ENCODE measurements at regions not wholly inside any gene's neighbourhood (a gene's known extent, or its start where the extent isn't known, plus 50 kb on each side); places are given as distances from the start of the nearest gene placed in this dataset.

GRCh38 chr2:58447586-58447985 is 206.5 kb upstream of the FANCL start:
- CTCF ChIA-PET, result interaction anchor here (0.6 to 1.2 kb wide), 6 partner anchors 106 to 542 kb away, joined by 3 to 6 read pairs (median 3); partner anchors contain the start of gene FANCL
- DNase-seq (ENCODE audit: extremely low spot score), result no peak
- TF ChIP-seq LEF1 (IDR thresholded peaks at IDR 0.05; ENCODE audit: borderline replicate concordance), result no peak
- TF ChIP-seq FOXA1 (IDR thresholded peaks at IDR 0.05), result no peak
- no peak for TF ChIP-seq ELF4 (IDR thresholded peaks at IDR 0.05)
- POLR2A ChIA-PET, result interaction anchor here (1.0 to 1.1 kb wide), 2 partner anchors 206 to 401 kb away, joined by 3 read pairs; partner anchors contain the start of genes FANCL and VRK2

GRCh38 chr2:58441643-58442042 is 200.5 kb upstream of the FANCL start:
- TF ChIP-seq NFRKB (IDR thresholded peaks at IDR 0.05) (no peak), FOXM1 (IDR thresholded peaks at IDR 0.05; ENCODE audit: borderline replicate concordance) (no peak), ELF4 (IDR thresholded peaks at IDR 0.05) (no peak)
- POLR2A ChIA-PET, result no interaction called here
- CTCF ChIA-PET, result no interaction called here
- no peak for DNase-seq (ENCODE audit: extremely low spot score)

GRCh38 chr2:58436872-58437271 is 195.7 kb upstream of the FANCL start:
- DNase-seq (ENCODE audit: extremely low spot score), result no peak
- CTCF ChIA-PET, result no interaction called here
- TF ChIP-seq ELF4 (IDR thresholded peaks at IDR 0.05), result no peak
- no peak for TF ChIP-seq SUZ12 (IDR thresholded peaks at IDR 0.05)
- TF ChIP-seq FOXM1 (IDR thresholded peaks at IDR 0.05; ENCODE audit: borderline replicate concordance), result no peak
- TF ChIP-seq PKNOX1 (IDR thresholded peaks at IDR 0.05), result no peak
- no peak for TF ChIP-seq HDGF (IDR thresholded peaks at IDR 0.05; ENCODE audit: borderline replicate concordance)
- no peak for TF ChIP-seq LEF1 (IDR thresholded peaks at IDR 0.05; ENCODE audit: borderline replicate concordance)
- TF ChIP-seq L3MBTL2 (conservative IDR thresholded peaks at IDR 0.05), result no peak
- TF ChIP-seq NFRKB (IDR thresholded peaks at IDR 0.05), result no peak
- no peak for TF ChIP-seq ARNT (IDR thresholded peaks at IDR 0.05)
- TF ChIP-seq FOXA1 (IDR thresholded peaks at IDR 0.05), result no peak
- TF ChIP-seq BHLHE40 (IDR thresholded peaks at IDR 0.05; ENCODE audit: borderline replicate concordance), result no peak
- no peak for TF ChIP-seq CTBP1 (IDR thresholded peaks at IDR 0.05; ENCODE audit: borderline replicate concordance)
- TF ChIP-seq FOXK2 (IDR thresholded peaks at IDR 0.05), result no peak
- TF ChIP-seq SP1 (IDR thresholded peaks at IDR 0.05), result no peak
- no peak for TF ChIP-seq TARDBP (IDR thresholded peaks at IDR 0.05)
- no peak for TF ChIP-seq ZNF384 (IDR thresholded peaks at IDR 0.05)
- POLR2A ChIA-PET, result no interaction called here

GRCh38 chr2:58435246-58435645 is 194.1 kb upstream of the FANCL start:
- POLR2A ChIA-PET, result no interaction called here
- CTCF ChIA-PET, result no interaction called here
- no peak for DNase-seq (ENCODE audit: extremely low spot score)
- no peak for TF ChIP-seq NFRKB (IDR thresholded peaks at IDR 0.05)
- no peak for TF ChIP-seq HDGF (IDR thresholded peaks at IDR 0.05; ENCODE audit: borderline replicate concordance)
- no peak for TF ChIP-seq FOXK2 (IDR thresholded peaks at IDR 0.05)
- TF ChIP-seq LEF1 (IDR thresholded peaks at IDR 0.05; ENCODE audit: borderline replicate concordance), result no peak
- no peak for TF ChIP-seq ARNT (IDR thresholded peaks at IDR 0.05)
- no peak for TF ChIP-seq TARDBP (IDR thresholded peaks at IDR 0.05)
- no peak for TF ChIP-seq FOXM1 (IDR thresholded peaks at IDR 0.05; ENCODE audit: borderline replicate concordance)
- TF ChIP-seq FOXA1 (IDR thresholded peaks at IDR 0.05), result no peak
- no peak for TF ChIP-seq ELF4 (IDR thresholded peaks at IDR 0.05)
- no peak for TF ChIP-seq PKNOX1 (IDR thresholded peaks at IDR 0.05)
- TF ChIP-seq SUZ12 (IDR thresholded peaks at IDR 0.05), result no peak
- TF ChIP-seq CTBP1 (IDR thresholded peaks at IDR 0.05; ENCODE audit: borderline replicate concordance), result no peak
- TF ChIP-seq BHLHE40 (IDR thresholded peaks at IDR 0.05; ENCODE audit: borderline replicate concordance), result no peak
- no peak for TF ChIP-seq L3MBTL2 (conservative IDR thresholded peaks at IDR 0.05)
- TF ChIP-seq SP1 (IDR thresholded peaks at IDR 0.05), result no peak

- TF ChIP-seq HDGF (IDR thresholded peaks at IDR 0.05; ENCODE audit: borderline replicate concordance) (no peak), ZNF384 (IDR thresholded peaks at IDR 0.05) (no peak), ELF4 (IDR thresholded peaks at IDR 0.05) (no peak), FOXA1 (IDR thresholded peaks at IDR 0.05) (no peak), FOXM1 (IDR thresholded peaks at IDR 0.05; ENCODE audit: borderline replicate concordance) (no peak)
- ChIA-PET POLR2A (no interaction called here), CTCF (no interaction called here)
- DNase-seq (ENCODE audit: extremely low spot score), result no peak
These were observed 193.6 kb upstream of the FANCL start for GRCh38 chr2:58434692-58435091.

- TF ChIP-seq BHLHE40 (IDR thresholded peaks at IDR 0.05; ENCODE audit: borderline replicate concordance) (no peak), HDGF (IDR thresholded peaks at IDR 0.05; ENCODE audit: borderline replicate concordance) (no peak), TARDBP (IDR thresholded peaks at IDR 0.05) (no peak), FOXM1 (IDR thresholded peaks at IDR 0.05; ENCODE audit: borderline replicate concordance) (no peak), FOXA1 (IDR thresholded peaks at IDR 0.05) (no peak), SUZ12 (IDR thresholded peaks at IDR 0.05) (no peak), CTBP1 (IDR thresholded peaks at IDR 0.05; ENCODE audit: borderline replicate concordance) (no peak), L3MBTL2 (conservative IDR thresholded peaks at IDR 0.05) (no peak)
- CTCF ChIA-PET, result no interaction called here
- POLR2A ChIA-PET, result no interaction called here
- no peak for DNase-seq (ENCODE audit: extremely low spot score)
These were observed 191.5 kb upstream of the FANCL start for GRCh38 chr2:58432491-58433170.

GRCh38 chr2:58429014-58429875 is 188.1 kb upstream of the FANCL start:
- DNase-seq (ENCODE audit: extremely low spot score), result no peak
- ChIA-PET CTCF (no interaction called here), POLR2A (no interaction called here)
- TF ChIP-seq BHLHE40 (IDR thresholded peaks at IDR 0.05; ENCODE audit: borderline replicate concordance) (no peak), LEF1 (IDR thresholded peaks at IDR 0.05; ENCODE audit: borderline replicate concordance) (no peak), PKNOX1 (IDR thresholded peaks at IDR 0.05) (no peak), HDGF (IDR thresholded peaks at IDR 0.05; ENCODE audit: borderline replicate concordance) (no peak), SUZ12 (IDR thresholded peaks at IDR 0.05) (no peak), ELF4 (IDR thresholded peaks at IDR 0.05) (no peak), FOXA1 (IDR thresholded peaks at IDR 0.05) (no peak), TARDBP (IDR thresholded peaks at IDR 0.05) (no peak), CTBP1 (IDR thresholded peaks at IDR 0.05; ENCODE audit: borderline replicate concordance) (no peak), FOXK2 (IDR thresholded peaks at IDR 0.05) (no peak), ZNF384 (IDR thresholded peaks at IDR 0.05) (no peak), NFRKB (IDR thresholded peaks at IDR 0.05) (no peak), FOXM1 (IDR thresholded peaks at IDR 0.05; ENCODE audit: borderline replicate concordance) (no peak), SP1 (IDR thresholded peaks at IDR 0.05) (no peak), ARNT (IDR thresholded peaks at IDR 0.05) (no peak), L3MBTL2 (conservative IDR thresholded peaks at IDR 0.05) (no peak)

Data from HEK293T (cell line).